K562 (cell line): ENCODE measurements at regions not wholly inside any gene's neighbourhood (a gene's known extent, or its start where the extent isn't known, plus 50 kb on each side); places are given as distances from the start of the nearest gene placed in this dataset.

ENCODE experiments used
- ATAC-seq: fragments of 200-7000 bp; cut with Tn5 transposase; 3 replicates; pipeline ENCODE4 v1.9.1; 2020; ENCODE audit warnings: moderate library complexity
- BruUV-seq: library from RNA; stranded (reverse); fragments of 400-500 nt; replicated peaks from 2 replicates; lab custom pipeline; 2021; lab: Mats Ljungman, UMichigan
- CTCF ChIA-PET: fragments of 300-600 bp; formaldehyde crosslinking; extraction: SDS; loops from one replicate; lab custom pipeline; 2021; ENCODE audit warnings: low intra/inter-chr PET ratio; lab: Yijun Ruan, JAX
- POLR2A ChIA-PET: fragments of 300-600, 350-650 bp; sonication (Branson Sonifier 250); formaldehyde crosslinking; extraction: SDS; loops from one replicate; lab custom pipeline; 2021; ENCODE audit warnings: antibody characterized with exemption, inconsistent platforms; lab: Yijun Ruan, JAX
- DNase-seq, 4 experiments: peaks; one replicate each; pipeline versions ENCODE4 v3.0.0 to v3.0.0-alpha.2; 2011 to 2018; ENCODE audit warnings: low spot score in 3 of 4, mixed read lengths in 3 of 4; ENCODE audit errors: extremely low read depth in 1 of 4
- FAIRE-seq: peaks from 2 replicates; lab custom pipeline; 2011; peaks lifted over from hg19 to GRCh38; lab: Jason Lieb, UNC
- H2AFZ ChIP-seq: 2 replicates; pipeline ENCODE4 v1.6.0; 2011; ENCODE audit warnings: low read depth, low read length, control low read depth, inconsistent platforms
- H3K27ac ChIP-seq: fragments of 200-600 bp; 3 replicates; pipeline ENCODE4 v1.8.0; 2011; ENCODE audit warnings: low read depth, mild to moderate bottlenecking, control low read depth, inconsistent platforms, low read length, moderate library complexity, mixed read lengths; ENCODE audit errors: extremely low read depth
- H3K27me3 ChIP-seq, 2 experiments: fragments of 300-600 bp in 1 of 2; 2 replicates in 1 of 2; 3 replicates in 1 of 2; pipeline versions ENCODE4 v1.6.0 to v1.8.0; 2011; ENCODE audit warnings: inconsistent platforms in 2 of 2, low read length in 2 of 2, mild to moderate bottlenecking in 1 of 2, mixed read lengths in 1 of 2, moderate library complexity in 1 of 2; ENCODE audit not compliant: control insufficient read depth in 2 of 2, insufficient read depth in 2 of 2
- H3K36me3 ChIP-seq: fragments of 300-600 bp; 3 replicates; pipeline ENCODE4 v1.8.0; 2011; ENCODE audit warnings: mild to moderate bottlenecking, low read length, inconsistent platforms; ENCODE audit not compliant: control insufficient read depth, insufficient read depth
- H3K4me1 ChIP-seq, 2 experiments: fragments of 200-600 bp in 1 of 2; replicated peaks in 1 of 2; 2 replicates in 1 of 2; 3 replicates in 1 of 2; pipeline versions ENCODE4 v1.5.1 to v1.8.0; 2011; ENCODE audit warnings: inconsistent platforms in 2 of 2, low read length in 2 of 2, mild to moderate bottlenecking in 1 of 2, mixed read lengths in 1 of 2, moderate library complexity in 1 of 2; ENCODE audit not compliant: control insufficient read depth in 2 of 2, insufficient read depth in 2 of 2
- H3K4me2 ChIP-seq: 2 replicates; pipeline ENCODE4 v1.6.1; 2011; ENCODE audit warnings: low read length, control low read depth, inconsistent platforms, mixed read lengths; ENCODE audit not compliant: insufficient read depth
- H3K4me3 ChIP-seq: fragments of 200-600 bp; sonication (generic), shearing (Covaris generic); 2 replicates; pipeline ENCODE4 v1.5.1; 2016; ENCODE audit warnings: control low read depth, inconsistent platforms
- H3K79me2 ChIP-seq: fragments of 200-600 bp; 3 replicates; pipeline ENCODE4 v1.8.0; 2011; ENCODE audit warnings: low read length, inconsistent platforms; ENCODE audit not compliant: control insufficient read depth, insufficient read depth
- H3K9ac ChIP-seq, 2 experiments: 2 replicates each; pipeline versions ENCODE4 v1.6.0 to v1.6.1; 2011; ENCODE audit warnings: low read depth in 2 of 2, low read length in 2 of 2, control low read depth in 1 of 2, inconsistent platforms in 1 of 2, mild to moderate bottlenecking in 1 of 2, mixed read lengths in 1 of 2; ENCODE audit not compliant: insufficient read depth in 1 of 2
- H3K9me1 ChIP-seq: one replicate; pipeline ENCODE4 v1.6.0; 2011; ENCODE audit warnings: inconsistent platforms, mild to moderate bottlenecking, low read length, moderate library complexity; ENCODE audit not compliant: control insufficient read depth, insufficient read depth
- H3K9me3 ChIP-seq: replicated peaks from 2 replicates; pipeline ENCODE4 v1.5.1; 2011; ENCODE audit warnings: low read depth, low read length, inconsistent platforms; ENCODE audit not compliant: control insufficient read depth, insufficient read depth
- H4K20me1 ChIP-seq: replicated peaks from 2 replicates; pipeline ENCODE4 v1.6.1; 2011; ENCODE audit warnings: low read length, inconsistent platforms, mixed read lengths; ENCODE audit not compliant: control insufficient read depth, insufficient read depth
- ZNF830 ChIP-seq: fragments of 250-450 bp; sonication (Bioruptor Pico); IDR thresholded peaks from 2 replicates; pipeline ENCODE4 v1.5.0; 2021; ENCODE audit warnings: mild to moderate bottlenecking
- WGBS: fragments of 100-300 bp; shearing (Covaris generic); methylation state at CpG from one replicate; pipeline ENCODE4 v1.1.6; 2016; ENCODE audit warnings: low coverage, mixed read lengths; ENCODE audit not compliant: insufficient coverage; ENCODE audit errors: missing lambda C conversion rate; 5-methylcytosine and 5-hydroxymethylcytosine counted together
- in situ Hi-C: fragments of 300-500 bp; cut with MboI; formaldehyde crosslinking; loops from 4 replicates; pipeline ENCODE4 v1.15.0; 2018; ENCODE audit warnings: inconsistent platforms, mixed read lengths
- intact Hi-C: fragments of 100-400 bp; cut with micrococcal nuclease; formaldehyde crosslinking; loops from 2 replicates; pipeline ENCODE4 v1.14.2; 2022
- TF ChIP-seq, protein P1 (sequence below): sonication (generic); formaldehyde crosslinking; IDR thresholded peaks from 2 replicates; pipeline ENCODE4 v1.8.1; 2023; ENCODE audit warnings: missing genetic modification reagents, mild to moderate bottlenecking, borderline replicate concordance

DNA sequence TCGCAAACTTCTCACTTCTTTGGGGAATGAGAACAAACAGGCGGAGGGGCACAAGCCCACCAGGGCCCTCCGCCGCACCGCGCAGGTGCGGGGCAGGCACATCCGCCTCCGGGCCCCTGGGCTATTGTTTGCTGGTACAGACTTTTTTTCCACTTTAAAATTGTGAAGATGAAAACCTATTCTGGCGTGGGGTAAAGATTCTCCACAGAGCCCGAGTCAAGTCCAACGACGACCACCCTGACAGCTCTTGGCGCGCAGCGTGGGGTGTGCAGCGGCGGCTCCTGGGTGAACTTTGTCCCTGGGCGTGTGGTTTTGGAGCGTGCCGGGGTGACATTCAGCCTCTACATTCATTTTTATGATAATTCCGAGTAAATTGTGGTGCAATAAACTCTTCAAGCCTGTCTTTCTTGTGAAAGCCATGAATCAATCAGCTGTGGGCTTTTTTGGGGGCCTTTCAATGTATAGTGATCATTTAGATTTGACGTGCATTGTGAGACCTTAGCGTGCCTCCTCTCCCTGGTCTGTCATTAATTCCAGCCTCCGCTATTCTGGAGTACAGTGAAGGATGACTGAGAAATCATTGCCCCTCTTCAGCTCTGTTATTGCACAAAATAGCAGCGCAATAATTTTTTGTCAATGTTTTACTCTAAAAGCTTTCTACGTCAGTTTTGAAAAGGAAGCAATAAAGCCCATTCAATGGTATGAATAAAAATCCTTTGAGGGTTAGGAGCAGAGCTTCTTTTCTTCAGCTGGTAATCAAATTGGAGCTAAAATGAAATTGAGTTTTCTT lies 90.0 kb downstream of the TEX29 start (continued):
- TF ChIP-seq, protein P1, sequence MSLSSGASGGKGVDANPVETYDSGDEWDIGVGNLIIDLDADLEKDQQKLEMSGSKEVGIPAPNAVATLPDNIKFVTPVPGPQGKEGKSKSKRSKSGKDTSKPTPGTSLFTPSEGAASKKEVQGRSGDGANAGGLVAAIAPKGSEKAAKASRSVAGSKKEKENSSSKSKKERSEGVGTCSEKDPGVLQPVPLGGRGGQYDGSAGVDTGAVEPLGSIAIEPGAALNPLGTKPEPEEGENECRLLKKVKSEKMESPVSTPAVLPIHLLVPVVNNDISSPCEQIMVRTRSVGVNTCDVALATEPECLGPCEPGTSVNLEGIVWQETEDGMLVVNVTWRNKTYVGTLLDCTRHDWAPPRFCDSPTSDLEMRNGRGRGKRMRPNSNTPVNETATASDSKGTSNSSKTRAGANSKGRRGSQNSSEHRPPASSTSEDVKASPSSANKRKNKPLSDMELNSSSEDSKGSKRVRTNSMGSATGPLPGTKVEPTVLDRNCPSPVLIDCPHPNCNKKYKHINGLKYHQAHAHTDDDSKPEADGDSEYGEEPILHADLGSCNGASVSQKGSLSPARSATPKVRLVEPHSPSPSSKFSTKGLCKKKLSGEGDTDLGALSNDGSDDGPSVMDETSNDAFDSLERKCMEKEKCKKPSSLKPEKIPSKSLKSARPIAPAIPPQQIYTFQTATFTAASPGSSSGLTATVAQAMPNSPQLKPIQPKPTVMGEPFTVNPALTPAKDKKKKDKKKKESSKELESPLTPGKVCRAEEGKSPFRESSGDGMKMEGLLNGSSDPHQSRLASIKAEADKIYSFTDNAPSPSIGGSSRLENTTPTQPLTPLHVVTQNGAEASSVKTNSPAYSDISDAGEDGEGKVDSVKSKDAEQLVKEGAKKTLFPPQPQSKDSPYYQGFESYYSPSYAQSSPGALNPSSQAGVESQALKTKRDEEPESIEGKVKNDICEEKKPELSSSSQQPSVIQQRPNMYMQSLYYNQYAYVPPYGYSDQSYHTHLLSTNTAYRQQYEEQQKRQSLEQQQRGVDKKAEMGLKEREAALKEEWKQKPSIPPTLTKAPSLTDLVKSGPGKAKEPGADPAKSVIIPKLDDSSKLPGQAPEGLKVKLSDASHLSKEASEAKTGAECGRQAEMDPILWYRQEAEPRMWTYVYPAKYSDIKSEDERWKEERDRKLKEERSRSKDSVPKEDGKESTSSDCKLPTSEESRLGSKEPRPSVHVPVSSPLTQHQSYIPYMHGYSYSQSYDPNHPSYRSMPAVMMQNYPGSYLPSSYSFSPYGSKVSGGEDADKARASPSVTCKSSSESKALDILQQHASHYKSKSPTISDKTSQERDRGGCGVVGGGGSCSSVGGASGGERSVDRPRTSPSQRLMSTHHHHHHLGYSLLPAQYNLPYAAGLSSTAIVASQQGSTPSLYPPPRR: no peak

DNA sequence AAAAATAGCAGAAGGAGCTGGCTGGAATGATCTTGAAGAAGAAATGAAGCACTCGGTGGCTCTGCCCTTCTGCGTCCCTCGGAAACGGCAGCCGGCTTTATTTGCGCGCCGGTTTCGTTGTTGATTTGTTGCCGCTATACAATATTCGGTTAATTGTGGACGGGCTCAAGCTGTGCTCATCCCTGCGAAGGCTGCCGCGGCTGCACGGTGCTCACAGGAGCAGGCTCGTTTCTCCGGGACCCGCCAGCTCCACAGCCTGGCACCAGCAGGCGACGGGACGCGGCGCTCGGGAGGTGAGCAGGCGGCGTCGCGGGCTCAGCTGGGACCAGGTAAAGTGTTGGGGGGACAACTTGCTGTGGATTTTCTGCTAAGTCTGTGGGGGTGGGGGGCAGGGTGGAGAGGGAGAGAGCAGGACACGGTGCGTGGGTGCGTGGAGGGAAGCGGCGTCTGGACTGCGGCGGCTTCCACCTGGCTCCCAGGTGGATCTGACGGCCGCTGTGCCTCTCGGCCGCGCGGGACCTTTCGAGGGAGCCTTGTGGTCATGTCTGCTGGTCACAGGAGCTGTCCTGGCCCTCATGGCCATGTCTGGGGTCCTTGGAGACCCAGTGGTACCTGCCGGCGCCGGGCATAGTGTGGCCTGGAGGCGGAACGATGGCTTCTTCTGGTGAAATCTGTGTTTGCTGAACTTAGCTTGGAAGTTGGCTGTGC lies 90.9 kb downstream of the TEX29 start:
- no peaks in the 10 kb centered on the region for H4K20me1 ChIP-seq
- WGBS: 31% methylated on average over 20 of the region's 48 CpGs
- H3K79me2 ChIP-seq: no peaks in the 10 kb centered on the region
- BruUV-seq: no TSS peak
- no peaks in the 10 kb centered on the region for H3K4me1 ChIP-seq
- ChIA-PET CTCF (no interaction called here), POLR2A (no interaction called here)
- H3K4me3 ChIP-seq: no peak overlapping the region
- H3K9me1 ChIP-seq: no peaks in the 10 kb centered on the region
- FAIRE-seq (no peak), DNase-seq (no peak), ATAC-seq (no peak)
- no peaks in the 10 kb centered on the region for H3K36me3 ChIP-seq
- peaks cover 0 to 55% of the 10 kb centered on the region in 2 experiments; a peak in 4 of 5 replicates for H3K27me3 ChIP-seq
- no peak overlapping the region for H3K9ac ChIP-seq
- no peaks in the 10 kb centered on the region for H3K9me3 ChIP-seq
- no peak overlapping the region for H3K4me2 ChIP-seq
- no peak overlapping the region for H3K27ac ChIP-seq
- H2AFZ ChIP-seq: no peak overlapping the region
- intact Hi-C loops (no loop called here), in situ Hi-C loops (no loop called here)
- TF ChIP-seq ZNF830 (CRISPR knock-in tag): no peak
